ENCODE measurements at regions not wholly inside any gene's neighbourhood (a gene's known extent, or its start where the extent isn't known, plus 50 kb on each side); places are given as distances from the start of the nearest gene placed in this dataset.

GRCh38 chr14:101096551-101096950 lies 193.0 kb upstream of the RTL1 start:
- DNase-seq (ENCODE audit: low spot score) = no peak
- TF ChIP-seq CTCF (IDR thresholded peaks at IDR 0.05; ENCODE audit: extremely low read depth, missing control alignments) = no peak

GRCh38 chr14:101097109-101097793 lies 193.7 kb upstream of the RTL1 start:
- no peak for TF ChIP-seq CTCF (IDR thresholded peaks at IDR 0.05; ENCODE audit: extremely low read depth, missing control alignments)
- no peak for DNase-seq (ENCODE audit: low spot score)

GRCh38 chr14:101098177-101098576 lies 194.7 kb upstream of the RTL1 start:
- no peak for TF ChIP-seq CTCF (IDR thresholded peaks at IDR 0.05; ENCODE audit: extremely low read depth, missing control alignments)

GRCh38 chr14:101098641-101099040 lies 195.1 kb upstream of the RTL1 start:
- DNase-seq (ENCODE audit: low spot score) = no peak
- no peak for TF ChIP-seq CTCF (IDR thresholded peaks at IDR 0.05; ENCODE audit: extremely low read depth, missing control alignments)

More at GRCh38 chr14:101098177-101098576, 194.7 kb upstream of the RTL1 start:
- no peak for DNase-seq (ENCODE audit: low spot score)

GRCh38 chr14:101101456-101102056 lies 198.0 kb upstream of the RTL1 start:
- no peak for DNase-seq (ENCODE audit: low spot score)
- no peak for TF ChIP-seq CTCF (IDR thresholded peaks at IDR 0.05; ENCODE audit: extremely low read depth, missing control alignments)

- no peak for TF ChIP-seq CTCF (IDR thresholded peaks at IDR 0.05; ENCODE audit: extremely low read depth, missing control alignments)
- no peak for DNase-seq (ENCODE audit: low spot score)
Observed at GRCh38 chr14:101102875-101103274, 199.4 kb upstream of the RTL1 start.

GRCh38 chr14:101103321-101103901 lies 199.9 kb upstream of the RTL1 start:
- no peak for DNase-seq (ENCODE audit: low spot score)
- no peak for TF ChIP-seq CTCF (IDR thresholded peaks at IDR 0.05; ENCODE audit: extremely low read depth, missing control alignments)

Data from GM20000 (cell line).